ENCODE measurements at regions not wholly inside any gene's neighbourhood (a gene's known extent, or its start where the extent isn't known, plus 50 kb on each side); places are given as distances from the start of the nearest gene placed in this dataset.
"Not testable (repeated sequence)": the region's sequence is repeated elsewhere in the genome, so short reads cannot be mapped to it uniquely, and the experiment has no call there.

DNA sequence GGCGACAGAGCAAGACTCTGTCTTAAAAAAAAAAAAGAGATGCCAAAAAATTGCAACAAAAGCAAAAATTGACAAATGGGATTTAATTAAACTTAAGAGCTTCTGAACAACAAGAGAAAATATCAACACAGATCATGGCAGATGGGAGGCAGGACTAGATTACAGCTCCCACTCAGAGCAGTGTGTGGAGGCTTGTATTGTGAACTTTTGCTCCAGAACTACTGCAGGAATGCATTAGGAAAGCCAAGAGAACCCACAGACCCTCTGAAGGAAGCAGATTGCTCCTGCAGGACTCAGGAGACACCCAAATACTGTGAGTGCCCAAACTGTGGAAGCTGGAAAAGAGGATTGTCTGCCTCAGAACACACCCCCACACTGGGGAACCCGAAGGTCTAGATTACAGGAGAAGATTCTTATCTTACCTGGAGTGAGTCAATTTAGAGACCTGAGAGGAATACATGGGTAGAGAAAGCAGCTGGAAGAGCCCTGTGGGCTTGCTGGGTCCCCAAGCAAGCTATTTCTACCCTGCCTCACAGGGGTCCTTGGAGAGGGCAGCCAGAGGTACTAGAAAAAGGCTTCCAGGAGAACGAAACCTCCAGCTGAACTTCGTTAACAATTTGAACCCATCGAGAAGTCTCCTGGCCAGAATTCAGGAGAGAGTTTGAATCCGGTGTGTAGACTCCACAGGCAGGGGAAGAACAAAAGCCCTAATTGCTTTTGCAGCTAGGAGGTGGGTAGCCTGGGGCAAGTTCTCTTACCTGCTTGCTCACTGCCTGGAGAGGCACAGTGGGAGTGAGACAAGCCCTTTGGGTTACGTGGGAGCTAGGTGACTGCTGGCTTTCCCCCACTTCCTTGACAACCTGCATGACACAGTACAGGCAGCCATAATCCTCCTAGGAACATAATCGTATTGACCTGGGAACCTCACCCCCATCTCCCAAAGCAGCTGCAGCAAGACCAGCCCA is 593.4 kb upstream of the RGMB start:
- no peaks in the 10 kb centered on the region for H3K9me3 ChIP-seq (ENCODE audit: control insufficient read depth, insufficient read depth, low read length)
- no peaks in the 10 kb centered on the region for H3K36me3 ChIP-seq (ENCODE audit: insufficient read depth, low read length)
- H3K9ac ChIP-seq (ENCODE audit: low read depth, low read length) = no peak overlapping the region
- H3K4me1 ChIP-seq (ENCODE audit: insufficient read depth, low read length) = no peaks in the 10 kb centered on the region

DNA sequence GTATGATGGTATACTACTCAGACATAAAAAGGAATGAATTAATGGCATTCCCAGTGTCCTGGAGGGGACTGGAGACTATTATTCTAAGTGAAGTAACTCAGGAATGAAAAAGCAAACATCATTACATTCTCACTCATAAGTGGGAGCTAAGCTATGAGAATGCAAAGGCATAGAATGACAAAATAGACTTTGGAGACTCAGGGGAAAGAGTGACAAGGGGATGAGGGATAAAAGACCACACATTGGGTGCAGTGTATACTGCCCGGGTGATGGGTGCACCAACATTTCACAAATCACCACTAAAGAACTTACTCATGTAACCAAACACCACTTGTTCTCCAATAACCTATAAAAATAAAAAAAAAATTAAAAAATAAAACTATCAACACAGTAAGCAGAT is 587.3 kb upstream of the RGMB start:
- Histone ChIP-seq H3K4me1 (ENCODE audit: insufficient read depth, low read length) (no peaks in the 10 kb centered on the region), H3K9ac (ENCODE audit: low read depth, low read length) (no peak overlapping the region), H3K36me3 (ENCODE audit: insufficient read depth, low read length) (no peaks in the 10 kb centered on the region), H3K9me3 (ENCODE audit: control insufficient read depth, insufficient read depth, low read length) (no peaks in the 10 kb centered on the region)

DNA sequence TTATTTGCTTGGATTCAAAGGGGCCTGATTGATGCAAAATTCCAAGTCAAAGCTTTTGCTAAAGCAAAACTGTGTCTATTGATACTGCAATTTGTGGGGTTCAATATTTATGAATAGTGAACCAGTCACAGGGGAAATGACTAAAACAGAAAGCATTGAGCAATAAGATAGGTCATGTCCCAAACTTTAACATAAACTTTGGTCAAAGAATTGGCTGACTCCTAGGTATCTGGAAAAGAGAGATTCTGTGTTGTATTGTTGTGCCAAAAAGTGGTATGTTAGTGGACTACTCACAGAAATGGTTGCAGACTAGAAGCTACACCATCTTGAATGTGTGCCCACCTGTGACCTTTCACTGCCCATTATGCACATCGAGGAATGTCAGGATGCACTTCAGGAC is 585.5 kb upstream of the RGMB start:
- Histone ChIP-seq H3K9ac (ENCODE audit: low read depth, low read length) (no peak overlapping the region), H3K9me3 (ENCODE audit: control insufficient read depth, insufficient read depth, low read length) (no peaks in the 10 kb centered on the region), H3K36me3 (ENCODE audit: insufficient read depth, low read length) (no peaks in the 10 kb centered on the region), H3K4me1 (ENCODE audit: insufficient read depth, low read length) (no peaks in the 10 kb centered on the region)

DNA sequence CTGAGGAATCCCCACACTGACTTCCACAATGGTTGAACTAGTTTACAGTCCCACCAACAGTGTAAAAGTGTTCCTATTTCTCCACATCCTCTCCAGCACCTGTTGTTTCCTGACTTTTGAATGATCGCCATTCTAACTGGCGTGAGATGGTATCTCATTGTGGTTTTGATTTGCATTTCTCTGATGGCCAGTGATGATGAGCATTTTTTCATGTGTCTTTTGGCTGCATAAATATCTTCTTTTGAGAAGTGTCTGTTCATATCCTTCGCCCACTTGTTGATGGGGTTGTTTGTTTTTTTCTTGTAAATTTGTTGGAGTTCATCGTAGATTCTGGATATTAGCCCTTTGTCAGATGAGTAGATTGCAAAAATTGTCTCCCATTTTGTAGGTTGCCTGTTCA is 583.1 kb upstream of the RGMB start:
- H3K4me1 ChIP-seq (ENCODE audit: insufficient read depth, low read length); H3K9ac ChIP-seq (ENCODE audit: low read depth, low read length); H3K9me3 ChIP-seq (ENCODE audit: control insufficient read depth, insufficient read depth, low read length); H3K36me3 ChIP-seq (ENCODE audit: insufficient read depth, low read length): not testable (repeated sequence)

DNA sequence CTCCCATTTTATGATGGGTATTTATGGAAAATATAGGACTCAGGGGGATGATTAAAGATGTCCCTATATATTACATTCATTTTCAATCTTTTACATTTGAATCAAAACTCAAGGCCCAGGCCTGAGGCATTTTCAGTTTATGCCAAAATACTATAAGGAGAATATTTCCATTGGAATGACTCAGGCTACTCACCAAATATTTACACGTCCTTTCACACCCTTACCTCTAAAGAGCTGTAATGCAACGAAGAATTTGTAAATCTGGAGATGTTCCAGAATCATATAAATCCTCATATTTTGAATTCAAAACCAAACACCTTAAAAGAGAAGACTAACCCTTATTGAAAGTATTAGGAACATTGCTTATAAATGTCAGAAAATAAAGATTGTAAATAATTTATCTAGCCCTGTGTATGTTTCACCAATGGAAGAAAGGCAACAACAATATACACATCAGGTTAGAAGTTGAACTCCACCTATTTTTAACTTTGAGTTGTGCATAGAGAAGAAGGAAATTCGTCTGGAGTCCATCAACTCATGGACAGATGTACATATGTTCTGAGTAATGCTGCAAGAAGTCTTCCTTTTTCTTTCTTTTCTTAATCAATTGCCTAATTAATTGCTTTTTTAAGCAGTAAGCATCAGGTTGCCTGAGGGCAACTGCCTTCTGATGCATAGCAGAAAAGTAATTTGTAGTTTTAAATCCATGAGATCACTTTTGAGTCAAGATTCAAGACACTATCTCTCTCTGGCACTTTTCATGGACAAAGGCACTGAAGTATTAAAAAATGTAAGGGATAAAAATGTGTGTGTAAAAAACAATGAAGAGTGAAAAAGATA is 579.3 kb upstream of the RGMB start:
- Histone ChIP-seq H3K9me3 (ENCODE audit: control insufficient read depth, insufficient read depth, low read length) (no peaks in the 10 kb centered on the region), H3K9ac (ENCODE audit: low read depth, low read length) (no peak overlapping the region), H3K4me1 (ENCODE audit: insufficient read depth, low read length) (no peaks in the 10 kb centered on the region), H3K36me3 (ENCODE audit: insufficient read depth, low read length) (no peaks in the 10 kb centered on the region)

DNA sequence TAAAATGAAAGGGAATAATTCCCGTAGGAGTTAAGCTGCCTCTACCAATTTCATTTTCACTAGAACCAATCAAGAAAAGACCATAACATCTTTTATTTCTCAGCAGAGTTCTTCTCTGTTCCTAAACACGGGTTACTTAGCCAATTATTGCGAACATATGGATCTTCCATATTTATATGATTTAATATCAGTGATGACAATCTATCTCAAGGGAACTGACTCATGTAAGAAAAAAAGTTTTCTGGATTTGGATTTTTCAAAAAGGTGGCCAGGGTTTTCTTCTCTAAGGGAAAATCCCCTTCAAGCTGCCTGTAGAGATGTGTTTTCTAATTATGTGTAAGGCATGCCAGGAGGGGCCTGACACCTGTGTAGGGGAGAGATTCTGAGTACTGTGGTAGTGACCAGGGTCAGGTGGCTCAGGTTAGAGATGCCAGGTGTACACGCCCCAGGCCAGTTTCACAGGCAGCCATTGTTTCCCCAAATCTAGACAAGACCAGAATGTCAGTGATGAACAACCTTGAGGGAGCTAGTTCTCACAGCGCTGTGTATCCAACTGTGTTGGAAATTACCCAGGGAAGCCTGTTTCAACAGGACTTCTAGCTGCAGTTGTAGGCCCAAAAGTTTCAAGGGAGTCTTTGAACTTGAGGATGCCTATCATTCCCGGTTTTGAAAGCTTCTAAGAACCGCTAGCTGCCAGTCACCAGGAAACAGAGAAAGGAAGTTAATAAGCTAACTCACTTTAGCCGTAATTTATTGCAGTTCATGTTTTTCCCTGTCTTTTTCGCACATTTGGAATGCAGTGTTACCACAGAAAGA is 572.5 kb upstream of the RGMB start:
- Histone ChIP-seq H3K4me1 (ENCODE audit: insufficient read depth, low read length) (no peaks in the 10 kb centered on the region), H3K9me3 (ENCODE audit: control insufficient read depth, insufficient read depth, low read length) (no peaks in the 10 kb centered on the region), H3K36me3 (ENCODE audit: insufficient read depth, low read length) (no peaks in the 10 kb centered on the region), H3K9ac (ENCODE audit: low read depth, low read length) (no peak overlapping the region)

DNA sequence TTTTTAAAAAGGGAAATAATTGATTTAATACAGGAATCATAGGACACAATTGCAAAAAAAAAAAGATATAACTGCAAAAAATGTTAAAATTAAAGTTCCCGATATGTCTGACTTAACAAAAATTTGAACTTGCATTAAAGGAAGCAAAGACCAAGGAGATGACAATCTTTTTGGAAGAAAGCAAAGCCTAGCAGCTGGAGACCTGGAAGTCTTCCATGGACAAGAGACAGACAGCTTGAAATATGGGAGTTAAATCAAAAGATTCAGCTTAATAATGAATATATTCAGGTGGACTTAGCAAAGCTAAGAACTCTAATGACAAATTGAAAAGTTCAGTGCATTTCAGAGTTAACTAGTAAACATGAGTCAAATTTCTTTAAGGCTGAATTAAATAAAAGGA is 568.7 kb upstream of the RGMB start:
- H3K9ac ChIP-seq (ENCODE audit: low read depth, low read length) = no peak overlapping the region
- no peaks in the 10 kb centered on the region for H3K36me3 ChIP-seq (ENCODE audit: insufficient read depth, low read length)
- H3K4me1 ChIP-seq (ENCODE audit: insufficient read depth, low read length) = no peaks in the 10 kb centered on the region; the same call in 1 of the 2 replicates
- H3K9me3 ChIP-seq (ENCODE audit: control insufficient read depth, insufficient read depth, low read length) = no peaks in the 10 kb centered on the region

DNA sequence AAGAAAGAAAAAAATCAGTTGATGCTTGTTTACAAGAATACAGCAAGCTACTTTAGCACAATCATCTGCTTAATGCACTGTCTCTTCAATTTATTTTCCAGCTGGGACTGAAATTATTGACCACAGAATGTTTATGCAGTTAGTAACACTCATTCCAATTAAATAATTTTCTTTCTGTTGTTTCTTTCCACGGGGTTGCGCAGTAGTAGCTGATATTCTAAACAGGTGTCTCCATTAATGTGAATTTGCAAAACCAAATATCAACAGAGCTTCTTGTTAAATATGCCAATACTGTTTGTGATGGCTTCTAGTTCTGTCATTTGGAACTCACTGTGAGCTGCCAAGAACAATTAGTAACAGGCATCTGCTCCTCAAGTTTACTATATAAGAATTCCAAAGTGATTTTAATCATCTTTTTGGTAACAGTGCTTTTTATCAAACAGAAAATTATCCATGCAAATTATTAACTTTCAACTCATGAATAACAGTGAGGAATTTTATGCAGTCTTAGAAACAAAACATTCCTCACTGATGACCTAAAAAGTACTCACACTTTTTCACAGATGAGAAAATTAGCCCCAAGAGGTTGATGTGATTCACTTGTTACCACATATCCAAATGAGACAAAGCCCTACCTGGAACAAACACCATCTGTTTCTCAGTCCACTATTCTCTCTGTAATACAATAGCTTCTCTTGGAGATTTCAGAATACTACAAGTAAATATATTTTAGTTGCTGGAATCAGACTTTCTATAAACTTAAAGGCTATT is 567.6 kb upstream of the RGMB start:
- Histone ChIP-seq H3K9me3 (ENCODE audit: control insufficient read depth, insufficient read depth, low read length) (no peaks in the 10 kb centered on the region), H3K9ac (ENCODE audit: low read depth, low read length) (no peak overlapping the region), H3K36me3 (ENCODE audit: insufficient read depth, low read length) (no peaks in the 10 kb centered on the region), H3K4me1 (ENCODE audit: insufficient read depth, low read length) (no peaks in the 10 kb centered on the region; the same call in 1 of the 2 replicates)

DNA sequence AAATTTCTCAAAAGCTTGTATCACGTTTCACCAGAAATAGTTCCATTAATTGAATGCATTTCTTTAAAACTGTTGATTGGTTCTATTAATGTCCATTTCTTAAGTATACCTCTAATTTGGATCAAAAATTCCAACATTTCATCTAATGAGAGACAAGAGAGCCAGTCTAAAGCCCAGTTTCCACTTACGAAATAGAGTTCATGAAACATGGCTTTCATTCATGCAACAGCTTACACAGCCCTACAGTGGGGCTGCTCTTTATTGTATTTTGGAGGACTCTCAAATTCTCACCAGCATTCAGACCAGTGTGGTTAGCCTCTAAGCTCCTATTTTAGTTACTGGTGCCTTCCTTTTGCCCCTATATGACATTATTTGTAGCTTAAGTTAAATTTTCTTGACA is 566.9 kb upstream of the RGMB start:
- H3K36me3 ChIP-seq (ENCODE audit: insufficient read depth, low read length) = no peaks in the 10 kb centered on the region
- no peaks in the 10 kb centered on the region for H3K9me3 ChIP-seq (ENCODE audit: control insufficient read depth, insufficient read depth, low read length)
- no peaks in the 10 kb centered on the region; the same call in 1 of the 2 replicates for H3K4me1 ChIP-seq (ENCODE audit: insufficient read depth, low read length)
- H3K9ac ChIP-seq (ENCODE audit: low read depth, low read length) = no peak overlapping the region

DNA sequence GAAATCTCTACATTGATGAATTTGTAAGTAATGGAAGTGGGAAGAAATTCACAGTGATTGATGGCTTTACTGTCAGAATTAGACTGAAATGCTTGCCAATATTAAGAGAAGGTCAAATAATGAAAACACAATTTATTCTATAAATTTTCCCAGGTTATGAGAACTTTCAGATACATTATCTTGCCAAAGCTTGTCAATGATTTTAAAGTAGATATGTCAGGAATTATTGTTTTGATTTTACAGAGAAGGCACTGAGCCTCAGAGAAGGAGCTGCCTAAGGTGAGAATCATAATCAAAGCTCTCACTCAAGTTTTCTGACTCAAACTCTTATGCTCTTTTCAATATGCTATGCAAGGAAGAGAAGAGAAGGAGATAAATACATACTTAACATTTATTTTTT is 564.0 kb upstream of the RGMB start:
- Histone ChIP-seq H3K9me3 (ENCODE audit: control insufficient read depth, insufficient read depth, low read length) (no peaks in the 10 kb centered on the region), H3K36me3 (ENCODE audit: insufficient read depth, low read length) (no peaks in the 10 kb centered on the region), H3K4me1 (ENCODE audit: insufficient read depth, low read length) (no peaks in the 10 kb centered on the region; the same call in 1 of the 2 replicates), H3K9ac (ENCODE audit: low read depth, low read length) (no peak overlapping the region)

DNA sequence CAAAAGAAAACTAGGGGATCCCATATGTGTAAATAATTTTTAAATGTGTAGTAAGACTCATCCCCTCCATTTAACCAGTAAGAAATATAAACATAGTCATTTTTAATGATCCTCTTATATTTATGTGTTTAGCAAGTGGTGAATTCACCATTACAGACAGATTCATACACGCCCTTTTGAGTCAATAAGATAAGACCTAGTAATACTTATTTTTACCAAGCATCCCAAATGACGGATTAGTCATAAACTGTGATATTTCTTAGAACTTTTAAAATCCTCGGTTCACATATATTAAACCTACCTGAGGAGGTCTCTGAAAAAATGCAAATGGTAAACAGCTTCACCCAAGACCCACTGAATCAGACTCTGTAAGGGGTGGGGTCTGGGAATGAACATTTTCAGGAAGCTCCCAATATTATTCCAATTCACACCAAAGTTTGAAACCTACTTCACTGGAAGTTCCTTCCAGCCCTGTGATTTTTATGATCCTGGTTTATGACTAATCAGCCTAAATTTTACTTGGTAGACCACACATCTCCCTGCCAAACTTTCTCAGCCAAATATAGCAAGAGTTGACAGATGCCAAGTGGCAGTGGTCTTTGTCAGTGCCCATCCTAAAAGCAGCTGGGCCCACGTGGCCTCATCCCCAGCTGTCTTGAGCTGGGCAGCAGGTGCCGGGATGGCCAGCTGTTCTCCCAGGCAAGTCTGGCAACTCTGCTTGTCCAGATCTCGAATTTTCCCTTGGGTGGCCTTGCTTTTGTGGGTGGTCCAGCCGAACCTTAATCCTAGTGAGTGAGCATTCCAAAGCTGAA is 559.0 kb upstream of the RGMB start:
- no peak overlapping the region for H3K9ac ChIP-seq (ENCODE audit: low read depth, low read length)
- no peaks in the 10 kb centered on the region for H3K4me1 ChIP-seq (ENCODE audit: insufficient read depth, low read length)
- H3K36me3 ChIP-seq (ENCODE audit: insufficient read depth, low read length) = no peaks in the 10 kb centered on the region
- no peaks in the 10 kb centered on the region for H3K9me3 ChIP-seq (ENCODE audit: control insufficient read depth, insufficient read depth, low read length)

DNA sequence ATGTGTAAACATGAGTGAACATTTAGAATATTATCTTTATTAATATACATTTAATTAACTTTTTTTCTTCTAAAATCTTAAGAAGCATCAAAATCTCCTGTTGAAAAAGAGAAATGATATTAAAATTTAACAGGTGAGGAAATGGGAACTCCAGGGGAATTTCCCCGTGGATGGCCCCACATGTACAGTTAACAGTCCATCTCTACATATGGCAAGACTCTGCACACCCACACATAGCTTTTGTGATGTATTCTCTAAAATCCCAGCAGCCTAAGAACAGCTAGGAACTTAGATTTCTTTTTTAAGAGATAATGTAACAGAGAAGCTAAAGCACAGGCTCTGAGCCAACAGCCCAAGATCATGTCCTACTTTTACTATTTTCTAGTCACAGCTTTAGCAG is 556.3 kb upstream of the RGMB start:
- Histone ChIP-seq H3K36me3 (ENCODE audit: insufficient read depth, low read length) (no peaks in the 10 kb centered on the region), H3K9me3 (ENCODE audit: control insufficient read depth, insufficient read depth, low read length) (no peaks in the 10 kb centered on the region), H3K4me1 (ENCODE audit: insufficient read depth, low read length) (no peaks in the 10 kb centered on the region), H3K9ac (ENCODE audit: low read depth, low read length) (no peak overlapping the region)

DNA sequence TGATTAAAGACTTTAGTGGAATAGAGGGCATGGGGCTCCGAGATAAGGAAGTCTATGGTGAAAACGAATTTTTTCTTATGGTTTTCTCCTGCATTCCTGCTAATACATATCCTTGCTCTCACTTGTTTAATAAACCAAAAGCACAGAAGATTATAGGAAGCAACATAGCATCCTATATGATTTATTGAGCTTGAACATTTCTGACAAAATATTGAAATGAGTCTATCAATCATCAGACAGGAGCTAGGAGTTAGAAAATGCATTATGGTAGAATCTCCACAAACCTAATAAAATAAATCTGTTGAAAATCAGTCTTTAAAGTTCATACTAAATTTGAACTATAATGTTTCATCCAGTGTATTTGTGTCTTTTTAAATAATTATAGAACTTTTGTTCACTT is 554.6 kb upstream of the RGMB start:
- Histone ChIP-seq H3K9ac (ENCODE audit: low read depth, low read length) (no peak overlapping the region), H3K9me3 (ENCODE audit: control insufficient read depth, insufficient read depth, low read length) (no peaks in the 10 kb centered on the region), H3K36me3 (ENCODE audit: insufficient read depth, low read length) (no peaks in the 10 kb centered on the region), H3K4me1 (ENCODE audit: insufficient read depth, low read length) (no peaks in the 10 kb centered on the region)

All from ES-I3 (cell line).